HG02870 (cell line): ENCODE measurements at regions not wholly inside any gene's neighbourhood (a gene's known extent, or its start where the extent isn't known, plus 50 kb on each side); places are given as distances from the start of the nearest gene placed in this dataset.
"Not testable (repeated sequence)": the region's sequence is repeated elsewhere in the genome, so short reads cannot be mapped to it uniquely, and the experiment has no call there.

Source experiments
- ATAC-seq: cut with Tn5 transposase; IDR thresholded peaks from one replicate; pipeline ENCODE4 v1.9.1; 2021; ENCODE audit warnings: mild to moderate bottlenecking, moderate library complexity; ENCODE audit not compliant: unreplicated experiment

DNA sequence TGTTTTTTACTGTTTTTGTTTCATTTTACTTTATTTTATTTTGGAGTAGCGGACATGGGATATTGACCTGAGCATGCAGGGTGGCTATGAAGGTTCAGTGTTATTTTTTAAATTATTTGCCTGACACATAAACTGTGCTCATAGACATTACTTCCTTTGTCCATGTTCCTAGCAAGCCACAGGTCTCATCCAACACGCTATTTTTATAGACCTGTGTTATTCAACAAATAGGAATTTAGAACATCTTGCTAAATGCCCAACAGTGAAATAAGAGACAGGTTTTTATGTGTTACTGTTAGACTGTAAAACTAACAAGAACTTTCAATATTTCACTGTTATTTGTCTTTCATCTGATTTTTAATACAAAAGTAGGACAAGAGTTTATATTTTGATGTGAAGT lies 756.4 kb downstream of the KCNT2 start:
- ATAC-seq = no peak

DNA sequence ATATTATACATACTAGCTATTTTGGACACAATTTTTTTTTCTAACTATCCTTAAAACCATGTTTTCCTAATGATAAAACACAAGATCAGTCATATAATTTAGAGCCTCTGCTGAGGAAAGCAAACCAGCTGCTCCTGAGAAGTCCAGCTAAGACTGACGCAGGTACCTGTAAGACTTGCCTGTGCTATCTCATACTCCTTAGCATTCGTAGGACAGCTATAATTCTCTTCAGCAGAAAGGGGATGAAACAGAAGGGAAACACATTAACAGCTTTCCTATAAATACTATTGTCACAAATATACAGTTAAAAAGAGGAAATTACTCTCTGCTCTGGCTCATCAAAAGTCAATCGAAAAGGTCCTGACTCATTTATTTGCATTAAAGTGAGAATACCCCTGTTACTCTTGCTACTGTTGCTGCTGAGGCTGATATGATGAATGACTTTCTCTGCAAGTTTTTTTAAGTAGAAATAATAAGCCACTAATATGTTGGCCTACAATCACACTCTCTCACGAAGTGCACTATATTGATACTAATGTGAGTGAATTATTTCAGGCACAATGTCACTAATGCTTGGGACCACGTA lies 757.1 kb downstream of the KCNT2 start:
- ATAC-seq = no peak

DNA sequence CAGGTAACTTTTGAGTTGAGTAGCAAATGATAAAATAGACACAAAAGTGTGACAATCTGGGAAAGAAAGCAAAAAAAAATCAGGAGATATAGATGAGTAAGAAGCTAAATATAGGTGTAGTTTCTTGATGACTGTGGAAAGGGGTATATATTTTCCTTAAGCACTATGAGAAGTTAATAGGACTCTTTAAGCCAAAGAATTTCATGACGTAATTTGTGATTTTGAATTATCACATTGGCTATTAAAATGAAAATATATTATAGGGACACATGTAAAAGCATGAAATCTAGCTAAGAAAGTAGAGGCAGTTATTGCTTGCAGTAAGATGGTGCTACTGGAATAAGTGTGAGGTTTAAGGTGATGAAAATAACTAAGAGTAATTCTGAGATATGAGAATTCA lies 759.1 kb downstream of the KCNT2 start:
- ATAC-seq = no peak

DNA sequence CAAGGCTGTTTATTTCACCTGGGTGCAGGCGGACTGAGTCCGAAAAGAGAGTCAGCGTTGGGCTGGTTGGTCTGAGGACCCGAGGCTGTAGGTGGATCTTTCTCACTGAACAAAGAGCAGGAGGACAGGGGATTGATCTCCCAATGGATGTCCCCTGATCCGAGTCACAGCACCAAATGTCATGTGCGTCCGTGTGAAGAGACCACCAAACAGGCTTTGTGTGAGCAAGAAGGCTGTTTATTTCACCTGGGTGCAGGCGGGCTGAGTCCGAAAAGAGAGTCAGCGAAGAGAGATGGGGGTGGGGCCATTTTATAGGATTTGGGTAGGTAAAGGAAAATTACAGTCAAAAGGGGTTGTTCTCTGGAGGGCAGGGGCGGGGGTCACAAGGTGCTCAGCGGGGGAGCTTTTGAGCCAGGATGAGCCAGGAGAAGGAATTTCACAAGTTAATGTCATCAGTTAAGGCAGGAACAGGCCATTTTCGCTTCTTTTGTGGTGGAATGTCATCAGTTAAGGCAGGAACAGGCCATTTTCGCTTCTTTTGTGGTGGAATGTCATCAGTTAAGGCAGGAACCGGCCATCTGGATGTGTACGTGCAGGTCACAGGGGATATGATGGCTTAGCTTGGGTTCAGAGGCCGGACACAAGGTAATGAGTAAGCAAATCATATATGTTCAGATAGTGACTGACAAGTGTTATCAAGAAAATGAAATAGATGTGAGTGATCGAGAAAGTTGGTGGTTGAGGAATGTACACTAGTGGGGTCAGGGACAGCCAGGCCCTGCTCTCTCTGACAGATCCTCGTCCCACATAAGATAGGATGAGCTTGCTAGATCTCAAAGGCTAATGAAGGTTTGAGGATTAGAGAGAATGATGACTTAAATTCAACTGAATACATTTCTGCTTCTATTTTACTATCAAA lies 760.0 kb downstream of the KCNT2 start:
- not testable (repeated sequence) for ATAC-seq

DNA sequence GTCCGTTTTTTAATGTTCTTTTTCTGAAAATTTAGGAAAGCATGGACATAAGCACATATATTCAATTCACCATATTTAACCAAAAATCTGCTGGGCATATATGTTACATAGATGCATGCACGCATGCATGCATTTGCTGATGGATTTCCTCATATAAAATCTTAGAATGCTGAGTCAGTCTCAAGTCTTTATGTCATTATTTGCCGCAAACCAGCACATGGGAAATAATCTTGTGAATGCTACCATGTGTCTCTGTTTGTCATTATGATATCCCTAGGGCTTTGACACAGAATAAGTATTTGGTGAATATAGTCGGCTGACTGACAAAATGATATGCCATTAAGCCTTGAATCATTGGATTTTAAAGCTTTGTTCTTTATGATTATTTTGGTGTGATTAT lies 776.5 kb downstream of the KCNT2 start:
- ATAC-seq = no peak

DNA sequence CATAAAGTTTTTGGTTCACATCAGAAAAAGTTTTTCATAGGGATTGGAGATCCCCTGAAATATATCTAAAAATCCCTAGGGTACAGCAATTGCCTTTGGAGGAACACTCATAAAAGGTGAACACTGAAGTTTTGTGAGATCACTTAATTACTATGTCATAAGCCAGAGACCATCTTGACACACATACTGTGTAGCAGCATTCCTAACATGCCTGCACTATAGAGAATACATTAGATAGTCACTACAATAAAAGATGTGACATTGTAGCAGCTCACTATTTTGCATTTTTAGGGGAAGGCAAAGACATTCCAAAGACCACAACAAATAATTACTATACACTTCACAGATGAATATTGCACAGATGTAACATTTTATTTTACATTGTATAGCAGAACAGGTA lies 779.9 kb downstream of the KCNT2 start:
- no peak for ATAC-seq

DNA sequence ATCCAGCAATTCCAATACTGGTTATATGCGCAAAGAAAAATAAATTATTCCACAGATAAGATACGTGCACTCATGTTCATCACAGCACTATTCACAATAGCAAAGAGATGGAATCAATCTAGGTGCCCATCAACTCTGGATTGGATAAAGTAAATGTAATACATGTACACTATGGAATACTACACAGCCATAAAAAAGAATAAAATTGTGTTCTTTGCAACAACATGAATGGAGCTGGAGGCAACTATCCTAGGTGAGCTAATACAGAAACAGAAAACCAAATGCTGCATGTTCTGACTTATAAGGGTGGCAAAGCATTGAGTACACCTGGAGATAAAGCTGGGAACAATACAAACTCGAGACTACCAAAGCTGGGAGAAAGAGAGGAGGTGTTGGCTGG lies 787.3 kb downstream of the KCNT2 start:
- ATAC-seq = no peak

DNA sequence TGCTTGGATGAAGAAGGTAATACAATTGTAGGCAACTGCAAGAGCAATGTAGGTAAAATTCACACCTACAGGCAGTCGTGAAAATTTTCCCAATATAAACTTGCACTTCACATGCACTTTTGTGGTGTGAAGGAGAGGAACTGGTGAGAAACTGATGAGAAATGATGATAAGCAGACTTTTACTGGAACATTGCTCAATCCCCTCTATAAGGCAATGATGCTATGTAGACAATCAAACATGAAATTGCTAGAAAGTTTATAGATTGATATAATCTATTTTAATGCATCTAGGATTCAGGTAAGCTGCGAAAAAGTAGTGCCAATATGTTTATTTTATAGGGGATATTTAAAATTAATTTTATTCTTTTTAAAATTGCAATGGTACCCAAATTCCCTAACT lies 802.2 kb downstream of the KCNT2 start:
- no peak for ATAC-seq

DNA sequence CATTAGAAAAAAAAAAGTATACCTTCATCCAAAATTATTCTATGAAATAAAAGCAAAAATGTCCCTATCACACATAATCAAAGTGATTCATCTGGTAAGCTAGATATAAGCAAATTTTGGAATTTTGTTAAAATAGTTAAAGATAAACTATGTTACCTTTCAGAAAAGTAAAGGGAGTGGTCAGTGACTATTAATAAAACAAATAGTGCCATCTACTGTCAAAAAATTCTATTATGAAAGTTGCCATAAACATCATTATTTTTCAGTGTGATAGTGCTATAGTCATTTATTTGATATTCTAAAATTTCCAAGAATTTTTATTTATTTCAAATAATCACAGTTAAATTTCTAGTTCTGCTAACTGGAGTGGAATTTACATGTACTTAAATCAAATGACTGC lies 803.7 kb downstream of the KCNT2 start:
- no peak for ATAC-seq

DNA sequence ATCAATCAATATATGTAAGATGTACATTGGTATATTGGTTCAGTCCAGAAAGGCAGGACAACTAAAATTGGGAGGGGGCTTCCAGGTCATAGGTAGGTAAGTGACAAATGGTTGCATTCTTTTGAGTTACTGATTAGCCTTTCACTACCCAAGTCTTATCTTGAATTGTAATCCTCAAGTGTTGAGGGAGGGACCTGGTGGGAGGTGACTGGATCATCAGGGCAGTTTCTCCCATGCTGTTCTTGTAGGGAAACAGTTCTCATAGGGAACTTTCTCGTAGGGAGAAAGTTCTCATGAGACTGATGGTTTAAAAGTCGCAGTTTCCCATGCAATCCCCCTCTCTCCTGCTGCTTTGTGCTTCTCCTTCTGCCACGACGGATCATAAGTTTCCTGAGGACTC lies 809.2 kb downstream of the KCNT2 start:
- ATAC-seq = no peak

DNA sequence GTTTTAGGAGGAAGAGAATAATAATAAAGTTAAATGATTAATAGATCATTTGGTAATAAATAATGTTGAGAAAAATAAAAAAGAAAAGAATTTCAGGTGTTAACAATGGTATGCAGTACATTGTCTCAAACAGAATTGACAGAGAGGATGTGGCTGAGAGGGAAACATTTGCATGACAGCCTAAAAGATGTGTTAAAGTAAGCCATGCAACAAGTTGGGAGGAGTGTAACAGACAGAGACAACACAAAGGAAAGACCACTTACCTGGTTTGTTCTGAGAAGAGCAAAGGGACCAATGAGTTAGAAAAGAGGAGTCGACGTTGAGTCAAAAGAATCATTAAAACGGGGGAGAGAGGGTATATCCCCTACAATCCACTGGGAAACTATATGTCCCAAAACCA lies 814.0 kb downstream of the KCNT2 start:
- ATAC-seq = no peak

DNA sequence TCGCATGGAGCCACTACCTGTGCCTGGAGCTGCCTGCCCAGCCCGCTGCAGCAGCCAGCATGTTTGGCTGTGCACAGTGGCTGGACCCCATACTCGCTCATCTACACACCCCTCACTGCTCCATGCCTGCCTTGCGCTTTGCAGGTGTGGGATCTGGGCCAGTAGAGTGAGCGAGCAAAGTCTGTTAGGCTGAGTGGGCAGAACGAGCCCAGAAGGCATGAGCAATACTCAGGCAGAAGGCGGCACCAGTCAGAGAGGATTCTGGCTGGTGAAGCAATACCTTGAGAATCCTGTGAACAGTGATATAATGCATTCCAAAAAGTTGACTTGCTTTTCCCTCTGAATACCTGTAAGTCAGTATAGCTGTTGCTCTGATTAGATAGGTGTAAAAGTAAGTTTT lies 816.4 kb downstream of the KCNT2 start:
- no peak for ATAC-seq

DNA sequence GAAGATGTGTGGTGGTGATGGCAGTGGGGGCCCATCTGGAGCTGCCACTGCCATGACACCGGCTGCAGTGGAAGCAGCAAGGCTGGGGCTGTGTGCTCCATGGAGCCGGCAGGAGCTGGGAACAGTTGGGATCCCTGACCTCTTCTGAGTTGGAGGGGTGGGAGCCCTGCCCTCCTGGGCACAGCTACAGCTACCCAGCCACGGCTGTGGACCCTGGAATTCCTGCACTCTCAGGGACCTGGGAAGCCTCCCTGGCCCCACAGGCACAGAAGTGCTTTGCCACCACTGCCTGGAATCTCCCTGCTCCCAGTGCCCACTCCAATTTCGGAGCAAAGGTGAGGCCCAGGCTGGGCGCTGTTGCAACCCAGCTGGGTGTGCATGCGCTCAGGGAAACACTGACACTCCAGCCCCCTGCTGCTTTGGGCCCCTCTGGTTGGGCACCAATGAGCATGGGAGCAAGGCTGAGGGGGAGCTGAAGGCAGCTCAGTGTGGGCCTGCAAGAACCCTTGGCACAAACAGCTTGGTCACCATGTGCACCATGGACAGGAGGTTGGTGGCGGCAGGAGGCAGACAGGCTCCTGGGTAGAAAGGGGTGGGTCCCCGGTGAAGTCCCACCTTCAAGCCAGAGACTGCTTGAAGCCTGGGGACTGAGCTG lies 817.6 kb downstream of the KCNT2 start:
- ATAC-seq = no peak

DNA sequence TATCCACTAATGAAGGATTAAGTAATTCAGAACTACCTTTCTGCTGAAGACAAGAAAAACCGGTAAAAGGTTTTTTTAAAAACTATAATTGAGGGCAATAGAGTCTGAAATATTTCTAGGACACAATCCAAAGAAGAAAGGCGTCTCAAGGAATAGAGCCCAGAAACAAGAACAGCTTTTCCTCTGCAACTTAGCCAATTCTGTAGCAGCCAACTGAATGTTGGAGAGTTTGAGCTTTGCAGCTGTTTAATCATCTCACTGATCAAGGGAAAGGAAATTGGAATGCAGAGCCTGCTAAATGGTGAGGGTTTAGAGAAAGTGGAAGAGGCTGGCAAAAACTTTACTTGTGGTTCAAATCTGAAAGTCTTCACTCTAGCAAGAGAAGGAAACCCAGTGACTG lies 818.9 kb downstream of the KCNT2 start:
- ATAC-seq = no peak

DNA sequence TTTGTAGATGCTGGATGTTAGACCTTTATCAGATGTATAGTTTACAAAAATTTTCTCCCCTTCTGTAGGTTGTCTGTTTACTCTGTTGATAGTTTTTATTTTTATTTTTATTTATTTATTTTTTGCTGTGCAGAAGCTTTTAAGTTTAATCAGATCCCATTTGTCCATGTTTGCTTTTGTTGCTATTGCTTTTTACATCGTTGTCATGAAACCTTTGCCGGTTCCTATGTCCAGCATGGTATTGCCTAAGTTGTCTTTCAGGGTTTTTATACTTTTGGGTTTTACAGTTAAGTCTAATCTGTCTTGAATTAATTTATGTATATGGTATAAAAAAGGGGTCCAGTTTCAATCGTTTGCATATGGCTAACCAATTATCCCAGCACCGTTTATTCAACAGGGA lies 819.5 kb downstream of the KCNT2 start:
- no peak for ATAC-seq

DNA sequence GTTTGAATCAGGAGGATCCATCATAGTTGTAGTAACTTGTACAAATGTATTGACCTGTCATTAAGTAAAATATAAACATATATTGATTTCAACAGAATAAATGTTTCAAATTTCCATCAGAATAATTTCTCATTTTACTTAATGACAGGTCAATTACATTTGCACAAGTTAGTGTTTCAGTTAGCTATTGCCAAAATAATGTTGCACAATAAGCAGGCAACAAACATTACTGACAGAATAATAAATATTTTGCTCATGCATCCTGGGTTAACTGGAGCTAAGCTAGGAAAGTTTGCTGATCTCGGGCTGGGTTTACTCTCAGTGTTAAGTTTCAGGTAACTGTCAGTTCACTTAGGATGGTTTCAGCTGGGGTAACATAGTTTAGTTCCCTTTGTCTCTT lies 822.4 kb downstream of the KCNT2 start:
- ATAC-seq = no peak

DNA sequence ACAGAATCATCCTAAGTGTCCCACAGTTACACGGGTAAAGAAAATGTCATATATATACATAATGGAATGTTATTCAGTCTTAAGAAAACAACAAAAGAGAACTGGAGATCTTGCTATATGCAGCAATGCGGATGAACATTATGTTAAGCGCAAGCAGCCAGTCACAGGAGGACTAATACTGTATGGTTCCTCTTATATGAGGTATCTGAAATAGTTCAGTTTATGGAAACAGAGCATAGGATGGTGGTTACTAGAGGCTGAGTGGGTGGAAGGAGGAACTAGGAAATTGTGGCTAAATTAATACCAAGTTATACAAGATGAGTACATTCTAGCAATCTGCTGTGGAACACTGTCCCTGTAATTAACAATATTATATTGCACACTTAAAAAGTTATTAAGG lies 834.3 kb downstream of the KCNT2 start:
- ATAC-seq = no peak

DNA sequence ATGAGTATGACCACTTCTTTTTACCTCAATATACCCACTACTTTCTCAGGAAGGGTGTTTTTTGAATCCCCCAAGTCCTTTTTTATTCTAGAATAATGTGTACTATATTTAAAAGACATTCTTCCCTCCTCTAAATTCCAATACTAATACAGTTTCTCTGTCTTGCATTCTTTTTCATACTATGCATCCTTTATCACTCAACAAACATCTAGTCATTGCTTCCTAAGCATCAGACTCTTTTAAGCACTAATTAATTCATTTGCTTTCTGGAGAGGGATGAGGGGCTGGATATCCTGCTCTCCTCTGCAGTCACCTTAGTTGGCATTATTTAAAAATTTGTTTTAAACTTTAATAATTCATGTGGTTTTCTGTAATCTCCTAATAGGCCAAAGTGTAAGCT lies 838.8 kb downstream of the KCNT2 start:
- ATAC-seq = no peak

DNA sequence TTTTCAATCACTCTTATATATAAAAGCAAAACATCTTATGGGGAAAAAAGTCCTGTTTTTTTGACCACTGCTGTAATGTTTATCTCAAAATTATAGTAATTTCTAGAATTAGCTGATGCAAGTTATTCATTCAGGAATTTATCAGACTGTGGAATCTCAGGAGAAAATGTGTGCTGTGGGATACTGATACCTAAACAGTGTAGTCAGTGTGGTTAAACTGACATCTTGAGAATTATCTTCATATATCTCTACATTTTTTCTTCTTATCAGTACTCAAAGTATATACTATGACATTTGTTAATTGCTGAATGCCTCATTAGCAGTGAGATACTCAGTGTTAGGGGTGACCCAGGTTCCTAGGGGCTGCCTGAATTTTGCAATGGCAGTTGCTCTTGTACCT lies 839.3 kb downstream of the KCNT2 start:
- ATAC-seq = no peak

DNA sequence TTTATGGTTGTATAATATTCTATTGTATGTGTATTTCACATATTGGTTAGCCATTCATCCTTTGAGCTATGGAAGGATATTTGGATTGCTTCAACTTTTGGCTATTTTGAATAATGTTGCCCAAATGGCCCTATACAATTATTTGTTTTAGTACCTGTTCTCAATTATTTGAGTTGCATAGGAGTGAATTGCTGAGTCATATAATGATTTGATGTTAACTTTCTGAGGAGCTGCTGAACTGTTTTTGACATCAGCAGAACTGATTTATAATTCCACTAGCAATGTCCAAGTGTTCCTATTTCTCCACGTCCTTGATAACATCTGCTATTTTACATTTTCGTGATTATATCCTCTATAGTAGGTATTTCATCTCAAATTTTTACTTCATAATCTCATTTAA lies 839.9 kb downstream of the KCNT2 start:
- no peak for ATAC-seq

DNA sequence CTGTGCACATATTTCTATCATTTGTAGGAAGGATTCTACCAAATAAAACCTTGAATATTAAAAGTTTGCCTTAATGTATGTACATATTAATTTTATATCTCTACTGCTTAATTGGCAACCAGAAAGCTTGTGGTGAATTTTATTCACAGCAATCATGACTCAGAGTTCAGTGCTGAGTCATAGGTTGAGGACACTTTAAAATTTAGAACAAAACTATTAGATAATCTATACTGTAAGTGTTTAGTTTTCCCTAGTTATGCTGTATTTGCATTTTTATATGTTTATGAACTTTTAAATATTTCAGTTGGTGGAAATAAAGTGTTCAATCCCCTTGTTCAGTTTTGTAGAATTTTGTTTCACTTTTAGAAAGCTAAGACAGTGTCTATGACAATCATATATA lies 841.5 kb downstream of the KCNT2 start:
- ATAC-seq = no peak

DNA sequence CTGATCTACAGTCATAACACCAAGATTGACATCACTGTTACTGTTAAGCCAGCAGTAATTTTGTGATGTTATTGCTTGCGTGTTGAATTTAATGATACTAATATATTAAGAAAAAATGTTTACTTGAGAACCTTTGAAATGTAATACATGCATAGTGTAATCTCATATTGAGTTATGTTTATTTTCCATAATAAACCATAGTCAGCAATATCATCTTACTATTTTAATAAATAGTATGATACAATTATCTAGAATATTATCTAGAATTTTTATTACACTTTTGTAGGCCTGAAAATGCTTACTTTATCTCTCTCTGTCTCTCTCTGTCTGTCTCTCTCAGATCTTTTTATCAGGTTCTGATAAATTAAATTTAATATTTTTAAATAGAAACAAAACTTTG lies 843.1 kb downstream of the KCNT2 start:
- ATAC-seq = no peak
